ENCODE measurements at regions not wholly inside any gene's neighbourhood (a gene's known extent, or its start where the extent isn't known, plus 50 kb on each side); places are given as distances from the start of the nearest gene placed in this dataset.

- DNase-seq = no peak
Observed at GRCh38 chr12:84807249-84807648, 105.3 kb downstream of the SLC6A15 start.

- no peak for DNase-seq
Observed at GRCh38 chr12:84805474-84805858, 107.1 kb downstream of the SLC6A15 start.

- DNase-seq = no peak
Observed at GRCh38 chr12:84804691-84805473, 107.7 kb downstream of the SLC6A15 start.

GRCh38 chr12:84803661-84804060 is 108.9 kb downstream of the SLC6A15 start:
- no peak for DNase-seq

GRCh38 chr12:84802161-84802560 is 110.4 kb downstream of the SLC6A15 start:
- no peak for DNase-seq

- no peak for DNase-seq
Observed at GRCh38 chr12:84793558-84794367, 118.8 kb downstream of the SLC6A15 start.

GRCh38 chr12:84791444-84791843 is 121.2 kb downstream of the SLC6A15 start:
- DNase-seq = no peak

- DNase-seq = no peak
Observed at GRCh38 chr12:84789184-84789583, 123.4 kb downstream of the SLC6A15 start.

- no peak for DNase-seq
Observed at GRCh38 chr12:84787253-84787652, 125.3 kb downstream of the SLC6A15 start.

- DNase-seq = no peak
Observed at GRCh38 chr12:84786622-84787021, 126.0 kb downstream of the SLC6A15 start.

- no peak for DNase-seq
Observed at GRCh38 chr12:84785951-84786350, 126.6 kb downstream of the SLC6A15 start.

GRCh38 chr12:84785281-84785680 is 127.3 kb downstream of the SLC6A15 start:
- no peak for DNase-seq

GRCh38 chr12:84779169-84779568 is 133.4 kb downstream of the SLC6A15 start:
- no peak for DNase-seq

- DNase-seq = no peak
Observed at GRCh38 chr12:84772281-84772680, 140.3 kb downstream of the SLC6A15 start.

GRCh38 chr12:84767079-84767478 is 145.5 kb downstream of the SLC6A15 start:
- no peak for DNase-seq

GRCh38 chr12:84766375-84766774 is 146.2 kb downstream of the SLC6A15 start:
- no peak for DNase-seq

GRCh38 chr12:84764001-84764400 is 148.6 kb downstream of the SLC6A15 start:
- DNase-seq = no peak

GRCh38 chr12:84763107-84763506 is 149.5 kb downstream of the SLC6A15 start:
- no peak for DNase-seq

- no peak for DNase-seq
Observed at GRCh38 chr12:84760091-84760865, 152.3 kb downstream of the SLC6A15 start.

GRCh38 chr12:84757978-84758377 is 154.6 kb downstream of the SLC6A15 start:
- no peak for DNase-seq

GRCh38 chr12:84756961-84757360 is 155.6 kb downstream of the SLC6A15 start:
- no peak for DNase-seq

GRCh38 chr12:84745127-84745526 is 167.5 kb downstream of the SLC6A15 start:
- DNase-seq = no peak

- no peak for DNase-seq
Observed at GRCh38 chr12:84741692-84742091, 170.9 kb downstream of the SLC6A15 start.
